ENCODE measurements at regions not wholly inside any gene's neighbourhood (a gene's known extent, or its start where the extent isn't known, plus 50 kb on each side); places are given as distances from the start of the nearest gene placed in this dataset.
A peak's percentile ranks its signal among the peaks of the same experiment; 100 is the strongest.

- intact Hi-C loops (cut with DNase I) = loop anchor here in 1 of 2 donors (10.0 kb wide), 1 partner anchor 168 kb away; no protein-coding TSS in a partner anchor
- peak overlapping the region; percentile 62 for H3K27ac ChIP-seq
- H3K36me3 ChIP-seq (ENCODE audit: insufficient read depth in 1 of 2, low read depth in 1 of 2) = no peaks in the 10 kb centered on the region
- no peaks in the 10 kb centered on the region for H3K27me3 ChIP-seq (ENCODE audit: insufficient read depth in 3 of 3, low read length in 2 of 3)
- no peak for TF ChIP-seq CTCF (IDR thresholded peaks at IDR 0.05)
- H3K9me3 ChIP-seq = no peaks in the 10 kb centered on the region
- peak; percentile 83 to 96 (median 94) for ATAC-seq
- H3K4me1 ChIP-seq = peaks cover 35% of the 10 kb centered on the region
- DNase-seq = peak in 1 of 2 donors; percentile 48
- H3K4me3 ChIP-seq = no peak overlapping the region
- 43 to 56% (median 48%) methylated on average over 5 of the region's 5 CpGs for WGBS, 3 donors
Measured at GRCh38 chr18:45166341-45166835, 448.9 kb upstream of the SLC14A2 start.

- H3K36me3 ChIP-seq (ENCODE audit: insufficient read depth in 1 of 2, low read depth in 1 of 2) = no peaks in the 10 kb centered on the region
- no peak for TF ChIP-seq CTCF (IDR thresholded peaks at IDR 0.05)
- H3K27me3 ChIP-seq (ENCODE audit: insufficient read depth in 3 of 3, low read length in 2 of 3) = no peaks in the 10 kb centered on the region
- DNase-seq = peak; percentile 41 to 62
- H3K9me3 ChIP-seq = no peaks in the 10 kb centered on the region
- 53 to 67% (median 57%) methylated on average over 5 of the region's 5 CpGs for WGBS, 3 donors
- intact Hi-C loops (cut with DNase I) = loop anchor here in 1 of 2 donors (10.0 kb wide), 1 partner anchor 168 kb away; no protein-coding TSS in a partner anchor
- H3K27ac ChIP-seq = peak overlapping the region; percentile 62
- H3K4me1 ChIP-seq = peaks cover 35% of the 10 kb centered on the region
- H3K4me3 ChIP-seq = no peak overlapping the region
- peak; percentile 49 to 79 (median 75) for ATAC-seq
Measured at GRCh38 chr18:45166836-45167551, 448.3 kb upstream of the SLC14A2 start.

GRCh38 chr18:45167631-45168280 is 447.5 kb upstream of the SLC14A2 start:
- WGBS, 3 donors = 82 to 84% (median 82%) methylated on average over 6 of the region's 6 CpGs
- Histone ChIP-seq H3K36me3 (ENCODE audit: insufficient read depth in 1 of 2, low read depth in 1 of 2) (no peaks in the 10 kb centered on the region), H3K9me3 (no peaks in the 10 kb centered on the region), H3K27ac (no peak overlapping the region), H3K4me3 (no peak overlapping the region), H3K4me1 (peaks cover 35% of the 10 kb centered on the region), H3K27me3 (ENCODE audit: insufficient read depth in 3 of 3, low read length in 2 of 3) (no peaks in the 10 kb centered on the region)
- ATAC-seq (peak in 2 of 4 donors; percentile 6 to 38), DNase-seq (no peak)
- TF ChIP-seq CTCF (IDR thresholded peaks at IDR 0.05) = no peak
- intact Hi-C loops (cut with DNase I) = loop anchor here in 1 of 2 donors (10.0 kb wide), 1 partner anchor 167 kb away; no protein-coding TSS in a partner anchor

- Histone ChIP-seq H3K36me3 (ENCODE audit: insufficient read depth in 1 of 2, low read depth in 1 of 2) (no peaks in the 10 kb centered on the region), H3K27me3 (ENCODE audit: insufficient read depth in 3 of 3, low read length in 2 of 3) (no peaks in the 10 kb centered on the region), H3K4me3 (no peak overlapping the region), H3K4me1 (peaks cover 42% of the 10 kb centered on the region), H3K27ac (peak overlapping the region; percentile 0), H3K9me3 (no peaks in the 10 kb centered on the region)
- ATAC-seq (peak; percentile 25 to 53 (median 46)), DNase-seq (no peak)
- intact Hi-C loops (cut with DNase I) = loop anchor here in 1 of 2 donors (10.0 kb wide), 1 partner anchor 166 kb away; no protein-coding TSS in a partner anchor
- WGBS, 3 donors = 54 to 83% (median 67%) methylated on average over 2 of the region's 2 CpGs
- TF ChIP-seq CTCF (IDR thresholded peaks at IDR 0.05) = no peak
Measured at GRCh38 chr18:45168866-45169600, 446.2 kb upstream of the SLC14A2 start.
